SKM-1 treated with dmso at 0.1 percent for 144 hours (cell line): ENCODE measurements at regions not wholly inside any gene's neighbourhood (a gene's known extent, or its start where the extent isn't known, plus 50 kb on each side); places are given as distances from the start of the nearest gene placed in this dataset.

Experiments used
- DNase-seq: peaks from one replicate; lab custom pipeline; 2025; ENCODE audit not compliant: unreplicated experiment; lab: John Stamatoyannopoulos, UW

DNA sequence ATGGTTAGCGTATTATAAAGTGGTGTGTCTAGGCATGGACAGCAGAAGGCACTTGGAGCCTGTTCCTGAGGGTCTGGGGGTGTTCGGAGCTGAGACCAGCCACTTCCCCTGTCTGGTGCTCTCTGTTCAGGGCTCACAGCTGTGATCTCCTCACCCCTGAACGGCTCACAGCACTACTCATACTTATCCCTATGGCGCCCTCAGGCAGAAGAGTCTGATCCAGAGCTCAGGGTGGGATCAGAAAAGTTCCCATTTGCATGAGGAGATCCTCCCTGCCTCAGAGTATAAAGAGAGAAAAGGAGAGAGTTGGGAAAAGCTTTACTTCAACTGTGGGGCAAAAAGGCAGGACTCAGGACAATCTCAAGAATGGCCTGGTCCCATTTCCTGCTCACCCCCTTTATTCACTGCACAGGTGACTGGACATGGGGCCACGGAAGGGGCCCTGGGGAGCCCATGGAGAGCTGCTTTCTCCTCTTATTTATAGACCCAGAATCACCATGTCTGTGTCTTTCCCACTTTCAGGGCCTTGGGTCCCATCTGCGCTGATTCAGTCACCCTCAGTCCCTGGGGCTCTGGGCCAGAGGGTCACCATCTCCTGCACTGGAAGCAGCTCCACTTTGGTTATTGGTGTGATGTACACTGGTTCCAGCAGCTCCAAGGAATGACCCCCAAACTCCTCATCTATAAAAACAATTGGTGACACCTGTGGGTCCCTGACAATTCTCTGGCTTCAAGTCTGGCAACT lies 97.0 kb upstream of the TOP3B start:
- no peak for DNase-seq

DNA sequence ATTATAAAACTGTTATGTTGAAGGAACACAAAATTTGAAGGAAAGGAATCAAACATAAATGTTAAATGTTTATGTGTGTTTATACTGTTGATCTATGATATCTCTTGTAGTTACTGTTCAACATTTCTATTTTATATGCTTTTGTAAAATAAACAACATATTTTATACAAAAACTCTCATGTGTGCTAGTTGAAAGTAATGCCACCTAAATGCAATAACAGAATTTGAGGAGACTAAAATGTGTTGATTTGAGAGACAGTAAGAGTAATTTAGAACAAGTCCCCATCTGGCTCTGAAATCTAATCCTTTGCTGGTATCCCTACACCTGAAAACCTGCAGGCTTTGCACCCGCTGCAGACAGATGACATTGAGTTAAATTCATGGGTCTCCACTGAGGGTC lies 95.7 kb upstream of the TOP3B start:
- DNase-seq = no peak

DNA sequence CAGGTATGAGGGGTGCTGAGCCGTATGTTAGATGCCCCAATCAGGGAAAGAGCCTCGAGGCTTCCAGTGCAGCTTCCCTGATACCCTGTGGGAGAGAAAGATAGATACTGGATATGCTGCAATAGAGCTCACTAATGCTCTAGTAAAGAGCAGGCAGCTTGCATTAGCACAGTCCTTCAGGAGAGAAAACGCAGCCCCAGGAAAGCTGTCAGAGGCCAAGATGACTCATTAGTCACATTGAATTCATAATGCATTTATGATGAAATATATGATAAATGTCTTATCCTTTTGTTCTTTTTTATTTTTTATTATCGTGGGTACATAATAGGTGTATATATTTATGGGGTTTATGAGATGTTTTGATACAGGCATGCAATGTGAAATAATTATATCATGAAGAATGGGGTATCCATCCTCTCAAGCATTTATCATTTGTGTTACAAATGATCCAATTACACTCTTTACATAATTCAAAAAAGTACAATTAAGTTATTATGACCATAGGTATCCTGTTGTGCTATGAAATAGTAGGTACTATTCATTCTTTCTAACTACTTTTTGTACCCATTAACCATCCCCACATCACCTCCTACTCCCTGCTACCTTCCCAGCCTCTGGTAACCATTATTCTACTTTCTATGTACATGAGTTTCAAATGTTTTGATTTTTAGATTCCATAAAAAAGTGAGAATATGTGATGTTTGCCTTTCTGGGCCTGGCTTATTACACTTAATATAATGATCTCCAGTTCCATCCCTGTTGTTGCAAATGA lies 94.5 kb upstream of the TOP3B start:
- no peak for DNase-seq

DNA sequence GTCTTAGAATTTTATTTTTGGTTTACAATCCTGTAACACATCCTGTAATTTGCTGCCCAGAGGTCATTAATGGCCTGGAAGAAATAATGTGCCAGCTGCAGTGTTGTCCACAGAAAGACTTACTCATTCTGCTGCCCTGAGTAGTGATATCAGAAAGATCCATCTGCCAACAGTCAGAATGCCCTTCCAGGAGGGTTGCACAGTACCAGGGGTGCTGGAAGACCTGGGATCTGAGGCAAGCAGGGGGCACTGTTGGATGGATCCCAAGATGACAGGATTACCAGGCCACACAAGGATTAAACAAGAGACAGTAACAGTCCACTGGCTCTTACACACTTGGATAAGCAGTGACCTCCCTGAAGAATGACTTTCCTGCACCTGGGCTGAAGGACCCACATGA lies 93.8 kb upstream of the TOP3B start:
- DNase-seq = no peak

DNA sequence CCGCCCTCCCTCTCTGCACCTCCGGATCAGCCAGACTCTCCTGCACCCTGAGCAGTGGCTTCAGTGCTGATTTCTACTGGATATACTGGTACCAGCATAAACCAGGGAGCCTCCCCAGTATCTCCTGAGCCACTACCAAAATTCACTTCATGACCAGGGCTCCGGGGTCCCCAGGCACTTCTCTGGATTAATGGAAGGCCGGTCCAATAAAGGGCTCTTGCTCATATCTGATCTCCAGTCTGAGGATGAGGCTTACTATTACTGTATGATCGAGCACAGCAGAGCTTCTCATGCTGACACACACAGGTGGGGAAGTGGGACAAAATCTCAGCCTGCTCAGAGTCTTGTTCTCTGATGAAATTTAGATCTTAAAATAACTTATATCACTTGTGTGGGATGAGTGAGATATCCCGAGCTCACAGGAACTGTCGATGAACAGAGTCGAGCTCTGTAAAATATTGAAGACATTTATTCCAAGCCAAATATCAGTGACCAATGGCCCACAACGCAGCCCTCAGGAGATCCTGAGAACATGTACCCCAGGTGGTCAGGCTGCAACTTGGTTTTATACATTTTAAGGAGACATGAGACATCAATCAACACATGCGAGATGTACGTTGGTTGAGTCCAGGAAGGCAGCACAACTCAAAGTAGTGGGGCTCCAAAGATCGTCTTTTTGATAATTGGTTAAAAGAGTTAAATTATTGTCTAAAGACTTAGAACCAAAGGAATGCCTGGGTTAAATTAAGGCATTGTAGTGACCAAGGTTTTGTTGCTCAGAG lies 93.0 kb upstream of the TOP3B start:
- no peak for DNase-seq

DNA sequence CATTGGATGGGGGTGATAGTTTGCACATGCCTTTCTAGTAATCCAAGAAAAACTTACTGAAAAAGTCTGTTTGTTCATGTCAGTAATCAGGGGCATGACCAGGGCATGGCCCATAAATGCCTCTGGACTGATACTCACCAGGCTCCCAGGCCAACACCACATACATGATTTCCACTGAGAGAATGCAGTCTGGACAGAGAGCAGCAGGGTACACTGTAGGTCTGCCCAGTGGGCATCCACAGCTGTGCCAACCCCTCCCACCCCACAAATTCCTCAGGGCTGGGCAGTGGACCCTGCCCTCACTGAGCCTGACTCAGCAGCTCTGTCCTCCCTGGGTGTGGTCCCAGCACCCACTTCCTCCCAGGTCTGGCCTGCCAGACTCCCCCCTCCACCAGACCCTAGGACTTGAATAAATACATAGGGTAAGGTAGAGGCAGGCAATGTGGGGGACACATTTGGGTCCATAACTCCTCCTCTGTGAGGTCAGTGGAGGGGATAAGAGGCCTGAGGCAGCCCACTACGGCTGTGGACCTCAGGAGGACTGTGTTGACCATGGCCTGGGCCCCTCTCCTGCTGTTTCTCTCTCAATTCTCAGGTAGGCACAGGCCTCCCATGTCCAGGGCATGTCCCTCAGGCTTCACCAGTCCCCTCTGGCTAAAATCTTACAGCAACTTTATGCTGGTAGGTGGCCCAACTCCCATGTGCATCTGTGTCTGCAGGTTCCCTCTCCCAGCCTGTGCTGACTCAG lies 92.2 kb upstream of the TOP3B start:
- DNase-seq = no peak

DNA sequence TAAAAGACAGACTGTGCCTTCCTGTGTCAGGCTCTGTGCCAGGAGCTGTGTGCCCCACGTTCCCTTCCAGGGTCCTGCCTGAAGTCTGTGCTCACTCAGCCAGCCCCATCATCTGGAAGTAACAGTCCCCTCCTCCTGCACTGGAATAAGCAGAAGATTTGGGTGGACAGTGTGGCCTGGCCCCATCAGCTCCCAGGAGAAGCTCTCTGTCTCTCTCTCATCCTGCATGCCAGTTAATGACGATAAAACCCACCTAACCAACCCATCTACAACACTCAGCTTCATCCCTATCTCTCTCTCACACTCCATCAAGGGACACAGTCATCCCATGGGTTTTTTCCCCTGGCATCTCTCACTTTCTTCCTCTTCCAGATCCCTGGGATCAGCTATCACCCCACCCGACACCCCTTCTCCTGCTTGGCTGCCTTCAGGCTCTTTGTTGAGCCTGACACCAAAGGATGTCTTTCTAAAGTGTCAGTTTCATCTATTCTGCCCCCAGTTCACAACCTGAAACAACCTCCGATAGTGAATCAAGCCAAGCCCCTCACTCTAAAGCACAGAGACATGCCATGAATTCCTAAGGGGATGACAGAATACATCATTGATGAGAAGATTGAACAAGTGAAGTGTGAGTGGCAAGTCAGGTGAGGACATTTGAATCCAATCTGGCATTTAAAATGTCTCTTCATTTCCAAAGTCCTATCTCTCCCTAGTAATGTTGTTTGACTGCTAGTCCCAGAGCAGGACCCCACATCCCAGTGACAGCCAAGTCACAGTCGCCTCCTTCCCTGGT lies 91.4 kb upstream of the TOP3B start:
- DNase-seq = no peak

DNA sequence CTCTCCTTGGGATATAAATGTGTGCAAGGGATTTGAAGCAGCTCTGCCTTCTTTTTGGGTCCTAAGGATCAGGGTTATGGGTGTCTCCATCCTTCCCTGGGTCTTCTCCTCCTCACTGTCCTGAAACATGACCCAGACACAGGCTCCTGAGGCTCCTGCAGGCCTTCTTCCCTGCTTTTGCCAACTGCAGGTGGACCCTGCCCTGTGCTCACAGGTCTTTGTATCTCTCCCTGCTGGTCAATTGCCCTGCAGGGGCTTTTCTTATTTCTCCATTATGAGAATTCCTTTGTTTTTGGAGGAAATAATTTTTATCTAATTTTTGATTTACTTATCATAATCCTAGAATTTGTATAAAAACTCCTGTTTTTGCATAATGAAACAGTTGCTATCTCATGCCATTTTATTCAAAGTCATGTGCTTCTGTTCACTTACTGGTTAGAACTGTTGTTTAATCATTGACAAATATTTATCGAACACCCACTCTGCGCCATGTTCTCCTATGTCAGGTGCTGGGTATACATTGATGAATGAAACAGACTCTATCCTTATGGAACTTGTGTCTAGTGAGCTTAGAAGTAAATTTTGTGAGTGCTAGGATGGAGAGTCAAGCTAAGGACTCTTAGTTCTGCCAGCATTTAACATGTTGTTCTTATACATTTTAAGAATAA lies 89.7 kb upstream of the TOP3B start:
- DNase-seq = no peak

DNA sequence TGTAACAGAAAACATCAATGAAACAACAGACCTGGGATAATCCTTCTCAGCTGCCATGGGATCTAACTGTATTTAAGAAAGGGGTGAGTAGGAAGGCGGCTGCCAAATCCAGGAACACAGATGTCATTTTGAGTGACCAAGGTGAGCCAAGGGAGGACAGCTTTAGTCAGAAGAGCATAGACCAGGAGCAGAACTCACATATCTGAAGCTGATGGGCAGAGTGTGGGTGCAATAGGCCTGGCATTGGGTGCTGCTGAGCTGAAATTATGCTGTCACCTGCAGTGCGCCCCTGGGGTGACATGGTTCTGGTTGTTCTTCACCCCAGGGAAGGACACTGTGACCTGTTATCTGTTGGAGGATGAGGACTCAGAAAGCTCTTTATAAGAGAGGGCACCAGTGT lies 88.9 kb upstream of the TOP3B start:
- no peak for DNase-seq

DNA sequence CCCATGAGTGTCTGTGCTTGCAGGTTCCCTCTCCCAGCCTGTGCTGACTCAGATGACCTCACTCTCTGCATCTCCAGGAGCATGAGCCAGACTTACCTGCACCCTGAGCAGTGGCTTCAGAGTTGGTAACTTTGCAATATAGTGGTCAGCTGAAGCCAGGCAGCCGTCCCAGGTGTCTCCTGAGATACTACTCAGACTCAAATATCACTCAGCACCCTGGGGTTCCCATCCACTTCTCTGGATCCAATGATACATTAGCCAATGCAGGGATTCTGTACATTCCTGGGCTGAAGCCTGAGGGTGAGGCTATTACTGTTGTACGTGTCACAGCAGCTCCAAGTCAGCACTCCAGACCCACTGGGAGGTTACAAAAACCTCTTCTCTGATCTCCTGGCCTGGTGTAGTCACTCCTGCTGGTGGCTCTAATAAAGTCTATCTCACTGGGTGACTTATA lies 87.8 kb upstream of the TOP3B start:
- DNase-seq = no peak

DNA sequence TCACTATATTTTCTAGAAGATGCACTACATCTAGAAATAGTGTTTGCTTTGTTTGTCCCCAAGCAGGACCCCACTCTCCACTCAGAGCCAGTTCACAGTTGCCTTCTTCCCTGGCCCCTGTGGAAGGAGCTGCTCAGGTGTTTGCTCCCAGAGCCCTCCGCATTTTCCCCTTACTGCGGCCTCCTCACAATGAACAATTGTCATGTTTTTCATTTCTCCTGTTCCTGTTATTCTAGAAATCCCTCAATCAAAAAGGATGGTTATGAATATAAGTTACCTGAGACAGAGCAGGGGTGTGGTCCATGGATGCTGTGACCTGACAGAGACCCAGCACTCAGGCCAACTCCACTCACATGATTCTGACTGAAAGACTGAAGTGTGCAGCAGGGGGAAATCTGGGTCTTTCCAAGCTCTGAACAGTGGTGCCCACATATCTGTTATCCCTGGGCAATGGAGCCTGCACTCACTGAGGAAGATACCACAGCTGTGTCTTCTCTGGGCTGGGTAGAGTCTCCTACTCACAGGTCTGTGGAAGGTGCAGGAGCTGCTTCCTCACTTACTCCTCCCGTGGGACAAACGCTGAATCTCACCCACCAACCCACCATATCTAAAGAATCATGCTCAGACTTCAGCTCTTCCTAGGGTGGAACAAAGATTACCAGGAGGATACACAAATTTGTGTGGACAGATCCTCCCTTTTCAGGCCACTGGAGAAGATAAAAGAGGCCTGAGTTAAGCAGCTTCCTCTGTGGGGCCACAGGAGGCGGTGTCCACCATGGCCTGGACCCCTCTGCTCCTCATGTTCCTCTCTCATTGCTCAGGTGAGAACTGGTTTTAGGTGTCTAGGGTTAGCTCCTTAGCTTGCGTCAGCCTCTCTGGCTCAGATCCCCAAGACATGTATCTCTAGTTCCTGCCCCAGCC lies 87.1 kb upstream of the TOP3B start:
- DNase-seq = peak; percentile 13

DNA sequence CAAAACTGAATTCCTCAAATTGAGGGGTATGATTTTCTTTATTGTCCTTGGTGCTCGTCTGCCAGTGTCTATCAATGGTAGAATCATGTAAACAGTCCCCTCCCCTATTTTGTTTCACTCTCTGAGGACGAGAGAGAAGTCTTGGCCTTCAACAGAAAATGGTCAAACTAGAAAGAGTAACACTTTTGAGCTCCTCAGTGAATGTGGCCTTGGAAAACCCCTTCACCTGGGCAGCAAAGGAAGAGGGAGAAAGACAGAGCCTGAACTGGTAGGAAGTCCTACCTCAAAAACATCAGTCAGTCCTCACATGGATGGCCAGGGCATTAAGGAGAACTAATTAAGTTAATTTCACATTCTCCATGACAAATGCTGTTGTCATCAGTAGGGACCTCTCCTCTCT lies 86.1 kb upstream of the TOP3B start:
- DNase-seq = no peak

DNA sequence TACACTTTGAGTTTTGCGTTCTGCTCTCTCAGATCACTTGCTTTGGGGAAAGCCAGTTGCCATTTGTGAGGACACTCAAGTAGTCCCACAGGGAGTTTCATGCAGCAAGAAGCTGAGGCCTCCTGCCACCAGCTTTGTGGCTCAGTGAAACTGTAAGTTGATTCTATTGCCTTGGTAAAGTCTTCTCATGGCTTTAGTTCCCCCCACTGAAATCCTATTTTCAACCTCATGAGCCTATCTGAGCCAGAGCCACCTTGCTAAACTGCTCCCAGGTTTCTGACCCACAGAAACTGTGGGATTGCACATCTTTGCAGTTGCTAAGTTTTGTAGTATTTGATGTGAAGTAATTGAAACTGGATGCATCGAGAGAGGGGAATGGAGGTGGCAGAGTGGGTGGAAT lies 85.4 kb upstream of the TOP3B start:
- no peak for DNase-seq

DNA sequence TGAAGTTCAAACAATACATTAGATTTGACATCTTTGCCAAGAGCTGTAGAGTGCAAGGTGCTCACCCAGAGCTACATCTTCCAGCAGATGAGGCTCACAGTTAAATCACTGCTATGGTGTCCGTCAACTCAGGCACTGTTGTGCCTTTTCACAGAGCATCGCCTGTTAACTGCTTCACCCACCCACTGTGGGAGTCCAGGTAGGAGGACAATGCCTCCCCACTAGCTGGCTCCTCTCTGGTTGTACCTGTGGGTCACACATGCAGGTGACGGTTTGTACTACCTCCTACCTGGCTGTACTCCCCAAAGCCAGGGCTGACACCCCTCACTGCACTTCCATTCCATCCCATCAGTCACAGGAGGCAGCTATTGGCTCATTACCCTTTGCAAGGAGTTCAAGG lies 84.6 kb upstream of the TOP3B start:
- DNase-seq = no peak

DNA sequence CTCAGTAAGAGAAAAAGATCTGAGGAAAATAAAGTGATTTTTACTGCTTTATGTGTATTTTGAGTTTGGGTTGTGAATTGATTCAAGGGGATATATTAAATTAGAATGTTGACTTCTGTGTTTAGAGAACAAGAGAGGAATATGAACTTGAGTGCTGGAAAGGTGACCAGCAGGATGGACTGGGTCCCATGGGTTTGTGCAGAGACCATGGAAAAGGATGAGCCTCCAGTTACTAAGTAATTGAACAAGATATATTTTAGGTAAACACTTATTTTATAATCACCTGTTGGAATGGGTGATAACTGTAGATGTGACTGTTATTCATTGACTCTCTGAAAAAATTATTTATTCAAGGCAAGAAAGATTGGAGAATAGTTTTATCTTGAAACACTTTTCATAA lies 82.0 kb upstream of the TOP3B start:
- DNase-seq = no peak

DNA sequence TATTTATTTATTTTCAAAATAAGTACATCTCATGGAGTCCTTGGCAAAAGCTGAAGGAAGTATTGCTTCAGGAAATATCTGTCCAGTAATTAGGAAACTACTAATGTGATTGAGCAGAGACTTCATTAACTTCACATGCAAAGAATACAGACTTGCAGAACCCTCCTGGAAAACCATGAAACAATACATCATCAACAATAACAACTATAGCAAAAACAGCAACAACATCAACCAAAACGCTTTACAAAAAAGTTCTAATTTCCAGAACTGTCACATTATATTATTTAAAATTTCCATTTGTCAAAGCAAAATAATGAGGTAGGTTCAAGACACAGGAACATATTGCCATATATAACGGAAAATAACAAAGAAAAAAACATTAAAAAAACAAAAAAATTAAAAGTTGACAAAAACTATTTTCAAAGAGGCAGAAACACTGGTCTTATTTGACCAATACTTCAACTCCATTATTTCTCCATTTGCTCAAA lies 79.8 kb upstream of the TOP3B start:
- no peak for DNase-seq

DNA sequence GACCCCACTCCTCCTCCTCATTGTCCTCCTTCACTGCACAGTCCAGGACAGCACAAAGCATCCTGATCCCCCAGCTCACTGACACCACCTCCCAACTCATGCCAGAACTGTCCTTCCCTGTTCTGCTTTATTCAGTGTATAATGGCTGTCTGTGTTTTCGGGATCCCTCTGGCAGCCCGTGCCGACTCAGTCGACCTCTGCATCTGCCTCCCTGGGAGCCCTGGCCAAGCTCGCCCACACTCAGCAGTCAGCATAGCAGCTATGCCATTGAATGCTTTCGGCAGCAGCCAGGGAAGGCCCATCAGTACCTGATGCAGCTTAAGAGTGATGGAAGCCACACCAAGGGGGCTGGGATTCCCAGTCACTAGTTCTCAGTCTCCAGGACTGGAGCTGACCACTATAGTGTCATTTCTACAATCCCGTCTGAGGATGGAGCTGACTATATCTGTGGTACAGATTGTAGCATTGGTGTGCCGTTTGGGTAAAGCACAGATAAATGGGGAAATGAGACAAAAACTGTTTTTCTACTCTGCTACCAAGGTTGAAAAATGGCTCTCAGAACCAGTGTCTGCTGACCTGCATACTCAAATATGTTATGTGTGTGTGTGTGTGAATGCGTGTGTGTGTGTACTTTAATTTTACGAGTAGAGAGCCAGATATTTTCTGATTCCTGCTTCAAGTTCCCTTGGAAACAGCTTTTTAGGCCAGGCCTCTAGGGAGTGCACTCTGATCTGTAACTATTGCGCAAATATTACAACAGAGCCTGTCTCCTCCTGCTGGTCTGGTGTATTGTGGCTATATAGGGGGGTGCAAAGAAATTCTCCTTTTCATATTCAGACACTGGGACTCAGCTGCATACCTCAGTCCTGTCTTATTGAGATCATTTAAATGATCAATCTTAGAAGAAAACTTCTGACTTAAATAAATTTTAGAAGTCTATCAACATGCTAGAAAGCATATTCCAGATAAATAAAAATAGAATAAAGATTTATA lies 78.8 kb upstream of the TOP3B start:
- peak; percentile 80 for DNase-seq
